Large intestine (tissue), 3 donors: ENCODE measurements at regions not wholly inside any gene's neighbourhood (a gene's known extent, or its start where the extent isn't known, plus 50 kb on each side); places are given as distances from the start of the nearest gene placed in this dataset.
A peak's percentile ranks its signal among the peaks of the same experiment; 100 is the strongest.

Experiments
- DNase-seq, 2 donors: peaks; one replicate each; pipeline versions ENCODE4 v3.0.0 to v3.0.0-alpha.2; 2013
- H3K27ac ChIP-seq: one replicate; pipeline ENCODE4 v1.5.1; 2013; ENCODE audit warnings: low read length
- H3K27me3 ChIP-seq: 2 replicates; pipeline ENCODE4 v1.6.1; 2013; ENCODE audit warnings: low read length; ENCODE audit not compliant: control insufficient read depth, insufficient read depth
- H3K36me3 ChIP-seq: 2 replicates; pipeline ENCODE4 v1.6.1; 2013; ENCODE audit warnings: low read length; ENCODE audit not compliant: control insufficient read depth, insufficient read depth
- H3K4me1 ChIP-seq: one replicate; pipeline ENCODE4 v1.6.1; 2013; ENCODE audit warnings: low read length; ENCODE audit not compliant: control insufficient read depth, insufficient read depth
- H3K4me3 ChIP-seq: one replicate; pipeline ENCODE4 v1.5.1; 2013; ENCODE audit warnings: low read length
- H3K9me3 ChIP-seq: one replicate; pipeline ENCODE4 v1.6.1; 2013; ENCODE audit warnings: mild to moderate bottlenecking, low read depth, low read length, moderate library complexity; ENCODE audit not compliant: control insufficient read depth
- WGBS: methylation state at CpG from one replicate; pipeline ENCODE4 v1.1.5; 2013; ENCODE audit warnings: low lambda C conversion rate; ENCODE audit not compliant: insufficient coverage; 5-methylcytosine and 5-hydroxymethylcytosine counted together

DNA sequence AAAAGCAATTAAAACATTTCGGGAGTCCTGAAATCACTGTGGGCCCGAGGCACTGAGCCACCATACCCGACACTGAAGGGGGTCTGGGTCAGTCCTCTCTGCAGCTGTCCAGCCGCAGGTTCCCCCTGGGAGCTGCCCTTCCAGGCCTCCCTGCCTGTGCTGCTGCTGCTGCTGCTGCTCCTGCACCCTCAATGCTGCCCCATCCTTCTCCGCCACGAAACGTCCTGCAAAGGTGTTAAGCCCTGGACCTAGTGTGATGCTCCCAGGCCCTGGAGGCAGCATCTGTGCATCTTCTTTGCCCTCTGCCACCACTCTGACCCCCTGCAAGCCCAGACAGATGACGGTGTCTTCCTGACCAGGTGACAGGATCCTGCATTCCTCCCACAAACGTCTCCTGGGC is 513.3 kb downstream of the NPHP4 start:
- DNase-seq, result no peak
- Histone ChIP-seq H3K27me3 (no peaks in the 10 kb centered on the region), H3K36me3 (no peaks in the 10 kb centered on the region), H3K4me3 (no peak overlapping the region), H3K9me3 (no peaks in the 10 kb centered on the region), H3K27ac (no peak overlapping the region), H3K4me1 (no peaks in the 10 kb centered on the region)
- WGBS, result no CpG with 5 or more reads among the region's 9 CpGs

DNA sequence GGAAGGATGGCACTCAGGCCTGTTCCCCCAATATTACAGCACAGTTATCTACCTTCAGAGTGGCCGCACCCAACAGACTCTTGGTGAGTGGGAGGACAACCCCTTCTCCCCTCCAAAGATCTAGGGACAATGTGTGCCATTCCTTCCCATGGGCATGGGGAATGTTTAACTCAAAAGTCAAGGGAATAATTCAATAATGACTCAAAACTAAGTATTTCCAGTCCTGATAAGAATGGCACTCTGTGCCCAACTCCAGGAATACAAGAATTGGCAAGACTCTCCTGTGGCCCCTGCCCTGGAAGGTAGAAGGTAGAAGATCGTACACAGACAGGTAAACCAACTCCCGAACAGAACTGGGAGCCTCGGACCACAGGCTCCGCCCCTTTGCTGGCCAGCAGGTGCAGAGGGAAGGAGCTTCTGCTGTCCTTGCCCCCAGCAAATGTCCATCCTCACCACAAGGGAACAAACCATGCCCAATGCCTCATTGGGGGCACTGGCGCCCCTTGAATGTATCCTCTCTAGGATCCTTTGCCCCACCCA is 514.0 kb downstream of the NPHP4 start:
- no peaks in the 10 kb centered on the region for H3K9me3 ChIP-seq
- no peak for DNase-seq
- H3K36me3 ChIP-seq, result no peaks in the 10 kb centered on the region
- H3K27ac ChIP-seq, result no peak overlapping the region
- no peaks in the 10 kb centered on the region for H3K4me1 ChIP-seq
- WGBS, result no CpG with 5 or more reads among the region's 6 CpGs
- H3K27me3 ChIP-seq, result no peaks in the 10 kb centered on the region
- no peak overlapping the region for H3K4me3 ChIP-seq

DNA sequence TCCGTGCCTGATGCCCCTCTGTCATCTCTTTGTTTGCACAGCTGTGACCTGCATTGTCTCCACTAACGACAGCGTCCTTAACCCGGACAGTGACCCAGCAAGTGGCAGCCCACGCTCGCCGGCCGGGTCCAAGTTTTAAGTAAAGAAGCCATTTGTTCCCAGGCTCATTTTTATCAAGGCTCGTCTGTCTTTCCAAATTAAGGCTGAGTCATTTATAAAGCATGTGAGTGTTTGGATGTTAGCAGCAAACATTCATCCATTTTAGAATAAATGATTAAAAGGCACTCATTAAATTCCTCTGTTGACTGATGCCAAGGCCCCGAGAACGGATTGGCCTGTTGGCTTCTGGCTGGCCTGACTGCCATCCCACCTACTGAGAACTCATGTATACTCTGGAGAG is 514.5 kb downstream of the NPHP4 start:
- WGBS, result no CpG with 5 or more reads among the region's 11 CpGs
- Histone ChIP-seq H3K27me3 (no peaks in the 10 kb centered on the region), H3K36me3 (no peaks in the 10 kb centered on the region), H3K4me1 (no peaks in the 10 kb centered on the region), H3K9me3 (no peaks in the 10 kb centered on the region), H3K27ac (no peak overlapping the region), H3K4me3 (no peak overlapping the region)
- no peak for DNase-seq

DNA sequence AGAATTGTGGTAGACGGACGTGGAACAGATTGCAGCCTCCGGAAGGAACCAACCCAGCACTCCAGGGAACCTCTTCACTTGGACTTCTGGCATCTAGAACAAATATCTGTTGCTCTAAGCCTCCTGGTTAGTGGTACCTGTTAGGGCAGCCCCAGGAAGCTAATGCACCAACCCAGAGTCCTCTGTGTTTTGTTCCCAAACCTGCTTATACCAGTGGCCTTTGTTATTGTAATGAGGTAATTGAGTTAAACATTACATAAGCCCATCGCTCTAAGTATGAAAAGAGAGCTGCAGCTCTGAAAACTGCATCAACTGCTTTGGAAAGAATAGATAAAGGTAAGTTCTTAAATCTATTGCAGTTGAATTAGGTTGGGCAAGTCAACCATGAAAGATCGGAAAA is 516.7 kb downstream of the NPHP4 start:
- Histone ChIP-seq H3K27me3 (no peaks in the 10 kb centered on the region), H3K27ac (no peak overlapping the region)

DNA sequence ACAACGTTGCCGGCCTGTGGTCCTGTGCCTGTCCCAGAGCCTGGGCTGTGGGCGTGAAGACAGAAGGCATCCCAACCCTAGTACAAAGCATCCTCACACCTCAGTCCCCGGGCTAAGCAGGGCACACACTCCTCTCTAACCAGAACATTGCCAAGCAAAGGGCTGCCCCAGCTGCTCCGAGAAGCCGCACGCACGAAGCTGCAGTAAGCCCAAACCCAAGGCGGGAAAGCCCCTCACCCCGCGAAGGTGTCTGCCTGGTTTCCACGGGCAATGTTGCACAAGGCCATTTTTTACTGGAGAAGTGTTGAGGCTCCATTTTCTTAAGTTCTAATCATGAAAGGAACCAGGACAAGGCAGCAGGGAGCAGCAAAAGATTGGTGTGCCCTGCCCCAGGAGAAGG is 519.0 kb downstream of the NPHP4 start:
- Histone ChIP-seq H3K27ac (no peak overlapping the region), H3K9me3 (no peaks in the 10 kb centered on the region), H3K36me3 (no peaks in the 10 kb centered on the region), H3K27me3 (no peaks in the 10 kb centered on the region), H3K4me3 (no peak overlapping the region), H3K4me1 (no peaks in the 10 kb centered on the region)
- no peak for DNase-seq
- WGBS, result no CpG with 5 or more reads among the region's 12 CpGs

More for the DNA sequence above, 516.7 kb downstream of the NPHP4 start:
- no peaks in the 10 kb centered on the region for H3K9me3 ChIP-seq
- no peaks in the 10 kb centered on the region for H3K36me3 ChIP-seq
- WGBS, result 100% methylated on average over 1 of the region's 5 CpGs
- no peak overlapping the region for H3K4me3 ChIP-seq
- H3K4me1 ChIP-seq, result no peaks in the 10 kb centered on the region
- peak in 1 of 2 donors; percentile 12 for DNase-seq

DNA sequence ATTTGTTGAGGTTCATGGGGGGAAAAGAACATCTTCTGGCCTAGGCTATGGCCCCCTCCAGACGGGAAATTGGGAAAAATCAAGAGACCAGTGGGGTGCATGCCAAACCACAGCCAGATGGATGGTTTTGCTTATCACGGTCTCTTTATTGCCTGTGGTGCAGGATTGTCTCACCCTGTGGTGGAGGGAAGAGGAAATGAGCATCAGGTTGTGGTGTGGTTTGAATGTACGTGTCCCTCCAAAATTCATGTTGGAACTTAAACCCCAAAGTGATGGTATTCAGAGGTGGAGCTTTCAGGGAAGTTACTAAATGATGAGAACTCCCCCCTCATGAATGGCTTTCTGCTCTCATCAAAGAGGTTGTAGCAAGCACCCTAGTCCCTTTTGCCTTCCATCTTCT is 525.7 kb downstream of the NPHP4 start:
- DNase-seq, result no peak
- Histone ChIP-seq H3K4me1 (no peaks in the 10 kb centered on the region), H3K36me3 (no peaks in the 10 kb centered on the region), H3K4me3 (no peak overlapping the region), H3K9me3 (no peaks in the 10 kb centered on the region), H3K27ac (no peak overlapping the region), H3K27me3 (no peaks in the 10 kb centered on the region)
- WGBS, result no CpG with 5 or more reads among the region's 3 CpGs

DNA sequence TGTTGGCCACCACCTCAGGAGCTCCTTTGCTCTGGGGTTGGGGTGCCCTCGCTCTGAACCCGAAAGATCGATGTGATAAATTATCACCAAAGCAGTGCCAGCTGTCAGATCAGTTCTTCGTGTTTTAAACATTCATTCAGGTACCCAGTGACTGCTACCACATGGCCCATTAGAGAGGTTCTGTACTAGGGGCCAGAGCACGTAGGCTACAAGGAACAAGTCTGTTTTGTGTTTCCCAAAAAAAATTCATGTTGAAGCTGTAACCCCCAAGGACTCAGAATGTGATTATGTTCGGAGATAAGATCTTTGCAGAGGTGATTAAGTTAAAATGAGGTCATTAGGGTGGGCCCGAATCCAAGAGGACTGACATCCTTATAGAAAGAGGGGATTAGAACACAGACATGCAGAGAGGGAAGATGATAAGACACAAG is 526.9 kb downstream of the NPHP4 start:
- H3K4me1 ChIP-seq, result no peaks in the 10 kb centered on the region
- no peak overlapping the region for H3K4me3 ChIP-seq
- DNase-seq, result no peak
- WGBS, result 33% methylated on average over 1 of the region's 7 CpGs
- no peaks in the 10 kb centered on the region for H3K9me3 ChIP-seq
- H3K36me3 ChIP-seq, result no peaks in the 10 kb centered on the region
- no peak overlapping the region for H3K27ac ChIP-seq
- H3K27me3 ChIP-seq, result no peaks in the 10 kb centered on the region

DNA sequence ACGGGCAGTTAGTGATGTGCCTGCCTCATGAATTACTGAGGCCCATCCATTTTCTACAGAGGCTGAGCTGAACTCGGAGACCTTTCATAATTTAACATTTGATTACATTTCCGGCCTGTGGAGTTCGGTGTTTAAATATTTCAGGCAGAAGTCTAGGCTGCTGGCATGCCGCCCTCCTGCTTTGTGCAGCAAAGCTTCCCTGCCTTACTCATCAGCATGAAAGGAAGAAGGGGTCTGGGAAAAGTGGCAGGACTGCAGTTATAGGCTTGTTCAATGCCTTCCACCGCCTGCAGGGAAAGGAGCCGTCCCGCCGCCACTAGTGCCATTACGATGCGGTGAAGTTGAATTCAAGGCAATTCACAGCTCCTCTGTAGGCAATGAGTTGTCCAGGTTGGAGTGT is 527.9 kb downstream of the NPHP4 start:
- DNase-seq, result no peak
- Histone ChIP-seq H3K36me3 (no peaks in the 10 kb centered on the region), H3K4me3 (no peak overlapping the region), H3K27ac (no peak overlapping the region), H3K4me1 (no peaks in the 10 kb centered on the region), H3K9me3 (no peaks in the 10 kb centered on the region), H3K27me3 (no peaks in the 10 kb centered on the region)
- no CpG with 5 or more reads among the region's 11 CpGs for WGBS

DNA sequence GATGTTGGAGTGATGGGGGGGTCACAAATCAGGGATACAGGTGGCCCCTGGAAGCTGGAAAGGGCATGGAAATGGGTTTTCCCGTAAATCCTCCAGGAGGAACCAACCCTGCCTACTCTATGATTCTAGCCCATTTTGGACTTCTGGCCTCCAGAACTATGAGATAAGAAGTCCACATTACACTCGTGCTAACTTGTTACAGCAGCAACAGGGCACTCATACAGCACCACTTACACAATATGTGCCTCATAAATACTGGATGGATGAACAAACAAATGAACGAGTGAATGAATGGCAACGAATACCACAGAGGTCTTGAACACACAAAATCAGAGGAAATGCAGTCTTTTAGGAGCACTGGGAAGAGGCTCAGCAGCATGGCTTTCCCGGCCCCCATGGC is 531.3 kb downstream of the NPHP4 start:
- WGBS, result no CpG with 5 or more reads among the region's 5 CpGs
- H3K4me1 ChIP-seq, result no peaks in the 10 kb centered on the region
- no peak overlapping the region for H3K4me3 ChIP-seq
- peaks cover 5% of the 10 kb centered on the region for H3K27me3 ChIP-seq
- no peak for DNase-seq
- H3K9me3 ChIP-seq, result no peaks in the 10 kb centered on the region
- no peaks in the 10 kb centered on the region for H3K36me3 ChIP-seq
- H3K27ac ChIP-seq, result no peak overlapping the region

DNA sequence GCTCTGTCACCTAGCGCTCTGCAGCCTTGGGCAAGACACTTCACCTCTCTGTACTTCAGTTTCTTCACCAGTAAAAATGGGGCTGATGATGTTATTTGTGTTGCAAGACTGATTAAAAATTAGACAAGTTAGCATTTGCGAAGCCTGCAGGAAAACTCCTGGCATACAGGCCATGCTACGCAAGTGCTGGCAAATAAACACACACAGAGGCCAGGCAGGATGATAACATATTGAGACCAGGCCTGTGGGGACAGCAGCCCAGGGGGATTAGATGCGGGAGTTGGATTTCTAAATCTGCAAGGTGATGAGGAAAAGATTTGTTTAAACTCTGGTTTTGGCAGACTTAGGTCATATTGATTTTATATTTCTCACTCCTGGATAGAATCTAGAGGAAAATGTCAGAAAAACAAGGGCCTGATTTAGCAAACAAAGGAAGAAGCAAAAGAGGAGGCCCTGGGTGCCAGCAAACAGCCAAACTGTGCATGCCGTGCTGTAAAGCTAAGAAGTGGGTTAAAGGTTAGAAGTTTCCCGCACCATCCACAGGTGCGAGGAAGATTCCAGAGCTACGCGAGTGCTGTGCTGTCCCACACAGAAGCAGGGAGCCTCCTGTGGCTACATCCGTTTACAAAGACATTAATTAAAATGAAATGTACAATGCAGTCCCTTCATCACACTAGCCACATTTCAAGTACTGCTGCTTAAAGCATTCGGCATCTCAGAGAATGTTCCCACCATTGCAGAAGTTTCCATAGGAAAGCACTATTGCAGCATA is 532.2 kb downstream of the NPHP4 start:
- Histone ChIP-seq H3K27me3 (peaks cover 10% of the 10 kb centered on the region), H3K27ac (no peak overlapping the region), H3K36me3 (no peaks in the 10 kb centered on the region), H3K9me3 (no peaks in the 10 kb centered on the region), H3K4me3 (no peak overlapping the region), H3K4me1 (no peaks in the 10 kb centered on the region)
- no CpG with 5 or more reads among the region's 11 CpGs for WGBS
- DNase-seq, result no peak

DNA sequence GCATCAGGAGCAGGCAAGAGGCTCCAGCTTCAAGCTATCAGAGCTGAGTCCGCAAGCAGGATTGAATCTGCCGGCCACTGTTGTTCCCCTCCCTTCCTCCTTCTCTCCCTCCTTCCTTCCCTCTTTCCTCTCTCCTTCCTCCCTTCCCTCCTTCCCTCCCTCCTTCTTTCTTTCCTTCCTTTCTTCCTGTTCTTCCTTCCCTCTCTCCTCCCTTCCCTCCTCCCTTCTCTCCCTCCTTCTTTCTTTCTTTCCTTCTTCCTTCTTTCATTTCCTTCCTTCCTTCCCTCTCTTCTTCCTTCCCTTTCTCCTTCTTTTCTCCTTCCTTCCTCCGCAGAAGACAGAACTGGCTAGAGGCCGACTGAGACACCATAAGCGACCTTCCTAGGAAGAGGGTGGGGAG is 534.0 kb downstream of the NPHP4 start:
- Histone ChIP-seq H3K27me3 (peaks cover 10% of the 10 kb centered on the region), H3K9me3 (no peaks in the 10 kb centered on the region), H3K4me1 (no peaks in the 10 kb centered on the region), H3K4me3 (no peak overlapping the region), H3K36me3 (no peaks in the 10 kb centered on the region), H3K27ac (no peak overlapping the region)
- DNase-seq, result no peak
- WGBS, result 93% methylated on average over 2 of the region's 5 CpGs
